ENCODE measurements at regions not wholly inside any gene's neighbourhood (a gene's known extent, or its start where the extent isn't known, plus 50 kb on each side); places are given as distances from the start of the nearest gene placed in this dataset.

DNA sequence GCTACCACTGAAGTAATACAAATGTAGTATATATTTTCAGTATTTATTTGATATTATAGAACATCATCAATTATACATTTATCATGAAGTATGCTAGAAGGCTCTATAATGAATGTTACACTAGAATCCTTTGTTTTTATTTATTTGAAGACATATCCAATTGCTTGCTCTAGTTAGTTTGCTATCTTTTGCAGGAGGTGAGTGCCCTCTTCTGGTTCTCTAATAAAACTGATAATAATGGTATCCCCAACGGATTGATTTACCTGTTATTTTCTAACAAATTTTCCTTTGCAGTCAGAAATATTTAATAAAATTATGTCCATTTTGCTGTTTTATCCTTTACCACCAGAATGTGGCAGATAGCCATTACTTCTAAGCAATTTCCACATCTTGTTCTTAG is 274.3 kb upstream of the TACR3 start:
- TF ChIP-seq, protein P1, sequence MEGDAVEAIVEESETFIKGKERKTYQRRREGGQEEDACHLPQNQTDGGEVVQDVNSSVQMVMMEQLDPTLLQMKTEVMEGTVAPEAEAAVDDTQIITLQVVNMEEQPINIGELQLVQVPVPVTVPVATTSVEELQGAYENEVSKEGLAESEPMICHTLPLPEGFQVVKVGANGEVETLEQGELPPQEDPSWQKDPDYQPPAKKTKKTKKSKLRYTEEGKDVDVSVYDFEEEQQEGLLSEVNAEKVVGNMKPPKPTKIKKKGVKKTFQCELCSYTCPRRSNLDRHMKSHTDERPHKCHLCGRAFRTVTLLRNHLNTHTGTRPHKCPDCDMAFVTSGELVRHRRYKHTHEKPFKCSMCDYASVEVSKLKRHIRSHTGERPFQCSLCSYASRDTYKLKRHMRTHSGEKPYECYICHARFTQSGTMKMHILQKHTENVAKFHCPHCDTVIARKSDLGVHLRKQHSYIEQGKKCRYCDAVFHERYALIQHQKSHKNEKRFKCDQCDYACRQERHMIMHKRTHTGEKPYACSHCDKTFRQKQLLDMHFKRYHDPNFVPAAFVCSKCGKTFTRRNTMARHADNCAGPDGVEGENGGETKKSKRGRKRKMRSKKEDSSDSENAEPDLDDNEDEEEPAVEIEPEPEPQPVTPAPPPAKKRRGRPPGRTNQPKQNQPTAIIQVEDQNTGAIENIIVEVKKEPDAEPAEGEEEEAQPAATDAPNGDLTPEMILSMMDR (IDR thresholded peaks at IDR 0.05): no peak
- TF ChIP-seq POLR2A (IDR thresholded peaks at IDR 0.05): no peak
